Testis (tissue), 2 donors: ENCODE measurements at regions not wholly inside any gene's neighbourhood (a gene's known extent, or its start where the extent isn't known, plus 50 kb on each side); places are given as distances from the start of the nearest gene placed in this dataset.

Experiments
- DNase-seq: peaks from one replicate; pipeline ENCODE4 v3.0.0-alpha.2; 2019
- H3K27ac ChIP-seq, 2 donors: fragments of 200-600 bp; sonication (generic); one replicate each; pipeline ENCODE4 v1.5.1; 2019
- H3K27me3 ChIP-seq: fragments of 200-600 bp; sonication (generic); one replicate; pipeline ENCODE4 v1.5.1; 2019
- H3K36me3 ChIP-seq: fragments of 200-600 bp; sonication (generic); one replicate; pipeline ENCODE4 v1.5.1; 2017; ENCODE audit warnings: low read depth; ENCODE audit errors: missing control alignments
- H3K4me1 ChIP-seq: fragments of 200-600 bp; sonication (generic); one replicate; pipeline ENCODE4 v1.5.1; 2019
- H3K4me3 ChIP-seq, 2 donors: fragments of 200-600 bp; sonication (generic); one replicate each; pipeline ENCODE4 v1.5.1; 2017 to 2019
- H3K9me3 ChIP-seq: fragments of 200-600 bp; sonication (generic); one replicate; pipeline ENCODE4 v1.5.1; 2017
- POLR2A ChIP-seq: fragments of 450-650 bp; IDR thresholded peaks from one replicate; pipeline ENCODE4 v1.6.1; 2017; ENCODE audit warnings: antibody characterized with exemption, mild to moderate bottlenecking, moderate library complexity
- WGBS, 2 donors: methylation state at CpG; one replicate each; pipeline ENCODE4 v1.1.5; 2018; 5-methylcytosine and 5-hydroxymethylcytosine counted together
- intact Hi-C: fragments of 100-400 bp; cut with DNase I; formaldehyde crosslinking; loops from one replicate; pipeline ENCODE4 v1.15.1; 2023; ENCODE audit warnings: low total_unique reads
- TF ChIP-seq, protein P1 (sequence below), 3 experiments: fragments of 450-650 bp in 2 of 3; fragments of 200-600 bp in 1 of 3; sonication (generic) in 1 of 3; IDR thresholded peaks; one replicate each; pipeline ENCODE4 v1.5.1; 2016 to 2019; ENCODE audit warnings: antibody characterized with exemption in 3 of 3, mild to moderate bottlenecking in 2 of 3, moderate library complexity in 1 of 3

GRCh38 chr7:155887174-155887525, 74.9 kb upstream of the SHH start:
- no peaks in the 10 kb centered on the region for H3K27me3 ChIP-seq
- DNase-seq: no peak
- peaks cover 11% of the 10 kb centered on the region for H3K4me1 ChIP-seq
- no peaks in the 10 kb centered on the region for H3K9me3 ChIP-seq
- no peaks in the 10 kb centered on the region for H3K36me3 ChIP-seq
- 91 to 94% methylated on average over 11 of the region's 11 CpGs for WGBS, 2 donors
- H3K27ac ChIP-seq: no peak overlapping the region
- no peak overlapping the region for H3K4me3 ChIP-seq
- TF ChIP-seq, protein P1, sequence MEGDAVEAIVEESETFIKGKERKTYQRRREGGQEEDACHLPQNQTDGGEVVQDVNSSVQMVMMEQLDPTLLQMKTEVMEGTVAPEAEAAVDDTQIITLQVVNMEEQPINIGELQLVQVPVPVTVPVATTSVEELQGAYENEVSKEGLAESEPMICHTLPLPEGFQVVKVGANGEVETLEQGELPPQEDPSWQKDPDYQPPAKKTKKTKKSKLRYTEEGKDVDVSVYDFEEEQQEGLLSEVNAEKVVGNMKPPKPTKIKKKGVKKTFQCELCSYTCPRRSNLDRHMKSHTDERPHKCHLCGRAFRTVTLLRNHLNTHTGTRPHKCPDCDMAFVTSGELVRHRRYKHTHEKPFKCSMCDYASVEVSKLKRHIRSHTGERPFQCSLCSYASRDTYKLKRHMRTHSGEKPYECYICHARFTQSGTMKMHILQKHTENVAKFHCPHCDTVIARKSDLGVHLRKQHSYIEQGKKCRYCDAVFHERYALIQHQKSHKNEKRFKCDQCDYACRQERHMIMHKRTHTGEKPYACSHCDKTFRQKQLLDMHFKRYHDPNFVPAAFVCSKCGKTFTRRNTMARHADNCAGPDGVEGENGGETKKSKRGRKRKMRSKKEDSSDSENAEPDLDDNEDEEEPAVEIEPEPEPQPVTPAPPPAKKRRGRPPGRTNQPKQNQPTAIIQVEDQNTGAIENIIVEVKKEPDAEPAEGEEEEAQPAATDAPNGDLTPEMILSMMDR (IDR thresholded peaks at IDR 0.05): no peak
- no peak for TF ChIP-seq POLR2A
- intact Hi-C loops: no loop called here

- intact Hi-C loops: no loop called here
- DNase-seq: no peak
- TF ChIP-seq POLR2A: no peak
- TF ChIP-seq, protein P1 (IDR thresholded peaks at IDR 0.05): no peak
- H3K27me3 ChIP-seq: no peaks in the 10 kb centered on the region
- H3K4me3 ChIP-seq: no peak overlapping the region
- peaks cover 11% of the 10 kb centered on the region for H3K4me1 ChIP-seq
- WGBS, 2 donors: 88 to 96% methylated on average over 32 to 37 of the region's 37 CpGs
- H3K36me3 ChIP-seq: no peaks in the 10 kb centered on the region
- H3K9me3 ChIP-seq: no peaks in the 10 kb centered on the region
- no peak overlapping the region for H3K27ac ChIP-seq
These were observed 74.3 kb upstream of the SHH start for GRCh38 chr7:155886391-155887173.

GRCh38 chr7:155885167-155886155, 73.2 kb upstream of the SHH start:
- 46 to 55% methylated on average over 22 to 24 of the region's 24 CpGs for WGBS, 2 donors
- H3K4me1 ChIP-seq: peaks cover 9% of the 10 kb centered on the region
- TF ChIP-seq POLR2A: no peak
- TF ChIP-seq, protein P1 (IDR thresholded peaks at IDR 0.05): no peak
- no peak for DNase-seq
- H3K27me3 ChIP-seq: no peaks in the 10 kb centered on the region
- H3K36me3 ChIP-seq: no peaks in the 10 kb centered on the region
- no peak overlapping the region for H3K4me3 ChIP-seq
- H3K9me3 ChIP-seq: no peaks in the 10 kb centered on the region
- intact Hi-C loops: no loop called here
- no peak overlapping the region for H3K27ac ChIP-seq

DNA sequence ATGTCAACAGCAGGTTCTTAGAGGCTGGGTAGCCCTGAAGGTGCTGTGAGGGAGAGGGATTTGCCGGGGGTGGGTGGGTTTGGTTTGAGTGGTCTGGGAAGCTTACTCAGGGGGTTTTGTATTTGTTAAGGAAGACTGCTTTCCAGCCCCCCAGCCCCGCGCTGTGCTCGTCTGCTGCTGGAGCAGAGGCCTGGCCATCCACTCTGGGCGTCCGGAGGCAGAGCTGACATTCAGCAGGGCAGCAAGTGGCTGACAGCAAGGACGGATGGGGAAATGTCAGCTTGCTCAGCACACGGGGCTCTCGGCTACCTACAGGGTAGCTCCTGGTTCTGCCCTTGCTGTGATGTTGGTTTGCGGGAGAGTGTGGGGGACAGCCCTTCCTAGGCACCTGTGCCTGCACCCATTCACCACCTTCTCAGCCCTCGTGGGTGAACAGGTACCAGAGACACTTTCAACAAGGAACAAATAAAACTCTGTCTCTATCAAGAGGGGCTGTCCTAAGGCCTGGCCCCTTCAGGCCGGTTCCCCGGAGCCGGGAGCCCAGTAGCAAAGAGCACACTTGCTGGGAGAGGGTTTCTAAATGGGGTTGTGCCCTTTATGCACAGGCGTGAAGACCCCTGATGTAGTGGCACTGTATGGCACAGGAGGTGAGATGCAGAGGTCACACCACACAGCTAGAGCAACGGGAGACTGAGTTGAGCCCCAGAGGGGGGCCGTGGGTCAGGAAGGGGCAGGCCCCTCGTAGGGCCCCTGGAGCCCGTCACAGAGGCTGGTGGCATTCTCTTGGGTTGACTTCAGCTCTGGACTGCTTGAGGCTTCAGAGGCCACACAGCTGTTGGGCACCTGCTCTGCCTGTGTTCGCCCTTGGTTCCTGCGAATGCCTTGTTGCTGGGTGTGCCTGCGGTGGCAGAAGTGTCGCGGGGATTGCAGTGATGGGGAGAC, 72.2 kb upstream of the SHH start:
- H3K4me1 ChIP-seq: no peaks in the 10 kb centered on the region
- H3K36me3 ChIP-seq: no peaks in the 10 kb centered on the region
- DNase-seq: no peak
- intact Hi-C loops: no loop called here
- H3K9me3 ChIP-seq: no peaks in the 10 kb centered on the region
- WGBS, 2 donors: 88 to 94% methylated on average over 17 to 24 of the region's 24 CpGs
- no peaks in the 10 kb centered on the region for H3K27me3 ChIP-seq
- TF ChIP-seq, protein P1 (IDR thresholded peaks at IDR 0.05): no peak
- no peak for TF ChIP-seq POLR2A
- no peak overlapping the region for H3K27ac ChIP-seq
- no peak overlapping the region for H3K4me3 ChIP-seq
